ENCODE measurements at regions not wholly inside any gene's neighbourhood (a gene's known extent, or its start where the extent isn't known, plus 50 kb on each side); places are given as distances from the start of the nearest gene placed in this dataset.

GRCh38 chr12:64944966-64945365 is 120.5 kb downstream of the TBC1D30 start:
- no peak for TF ChIP-seq CTCF (IDR thresholded peaks at IDR 0.05)
- TF ChIP-seq POLR2A (IDR thresholded peaks at IDR 0.05), result no peak
